NCI-H774 (cell line): ENCODE measurements at regions not wholly inside any gene's neighbourhood (a gene's known extent, or its start where the extent isn't known, plus 50 kb on each side); places are given as distances from the start of the nearest gene placed in this dataset.

Experiments used
- DNase-seq: peaks from one replicate; lab custom pipeline; 2025; lab: John Stamatoyannopoulos, UW

DNA sequence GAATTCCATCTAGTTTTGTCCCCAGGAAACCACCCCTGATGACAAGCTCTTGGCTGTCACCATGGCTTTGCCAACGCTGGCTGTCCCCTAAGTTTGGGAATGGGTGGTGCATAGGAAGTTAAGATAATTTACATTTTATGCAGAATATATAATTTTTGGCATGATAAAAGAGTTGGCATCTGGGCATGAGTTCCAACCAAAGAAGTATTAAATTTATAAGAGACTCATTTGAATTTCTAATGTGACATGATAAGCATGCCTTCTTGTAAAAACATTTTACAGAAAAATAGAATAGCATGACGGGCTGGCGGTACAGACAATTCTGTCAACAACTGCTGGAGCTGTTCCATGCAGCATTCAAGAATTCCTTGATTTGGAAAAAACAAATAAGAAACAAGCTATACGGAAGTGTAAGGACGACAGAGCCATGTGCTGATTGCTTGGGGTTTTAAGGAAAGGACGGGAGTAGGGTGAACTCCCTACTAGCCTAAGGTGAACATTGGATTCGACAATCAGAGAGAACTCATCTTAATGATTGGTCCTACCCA lies 106.8 kb upstream of the C1orf21 start:
- no peak for DNase-seq

DNA sequence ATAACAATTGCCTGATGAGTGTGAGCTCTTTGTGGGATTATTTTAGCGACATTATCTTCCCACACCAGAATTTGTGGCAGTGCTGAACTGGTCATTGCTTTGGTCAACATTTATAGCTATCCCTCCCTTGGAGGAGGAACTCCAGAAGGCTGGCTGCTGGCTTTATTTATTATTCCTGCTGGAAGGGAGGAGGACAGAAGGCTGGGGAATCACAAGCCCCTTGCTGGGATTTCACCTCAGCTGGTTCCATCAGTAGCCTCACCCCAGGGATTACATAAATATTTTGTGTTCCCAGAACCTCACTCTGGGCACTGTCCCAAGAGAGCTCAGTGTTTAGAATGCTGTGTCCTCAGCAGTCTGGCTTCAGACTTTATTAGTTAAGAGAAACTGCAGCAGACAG lies 102.8 kb upstream of the C1orf21 start:
- DNase-seq: no peak

- DNase-seq: no peak
Measured at GRCh38 chr1:184284900-184285299, 101.9 kb upstream of the C1orf21 start.

- DNase-seq: no peak
Measured at GRCh38 chr1:184285401-184286087, 101.3 kb upstream of the C1orf21 start.

GRCh38 chr1:184287001-184287400 lies 99.8 kb upstream of the C1orf21 start:
- DNase-seq: no peak

GRCh38 chr1:184289825-184290550 lies 96.8 kb upstream of the C1orf21 start:
- no peak for DNase-seq

DNA sequence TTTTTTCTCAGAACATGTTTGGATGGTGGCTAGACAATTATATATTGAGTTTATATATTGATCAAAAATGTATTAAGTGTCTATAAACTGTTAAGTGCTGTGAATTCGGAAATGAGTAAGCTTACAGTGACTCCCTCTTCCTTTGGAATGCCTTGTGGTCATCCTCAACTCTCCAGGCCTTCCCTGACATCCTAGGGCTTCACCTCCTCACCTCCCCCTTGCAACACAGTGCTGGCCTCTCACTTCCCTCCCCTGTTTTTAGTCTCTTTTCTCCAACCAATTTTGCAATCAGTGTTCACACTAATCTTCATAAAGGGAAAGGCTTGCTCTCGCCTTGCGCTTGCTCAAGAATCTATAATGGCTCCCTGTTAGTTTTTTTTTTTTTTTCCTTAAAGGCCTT lies 95.1 kb upstream of the C1orf21 start:
- no peak for DNase-seq

GRCh38 chr1:184292101-184292500 lies 94.7 kb upstream of the C1orf21 start:
- no peak for DNase-seq

- DNase-seq: no peak
Measured at GRCh38 chr1:184294101-184294500, 92.7 kb upstream of the C1orf21 start.

DNA sequence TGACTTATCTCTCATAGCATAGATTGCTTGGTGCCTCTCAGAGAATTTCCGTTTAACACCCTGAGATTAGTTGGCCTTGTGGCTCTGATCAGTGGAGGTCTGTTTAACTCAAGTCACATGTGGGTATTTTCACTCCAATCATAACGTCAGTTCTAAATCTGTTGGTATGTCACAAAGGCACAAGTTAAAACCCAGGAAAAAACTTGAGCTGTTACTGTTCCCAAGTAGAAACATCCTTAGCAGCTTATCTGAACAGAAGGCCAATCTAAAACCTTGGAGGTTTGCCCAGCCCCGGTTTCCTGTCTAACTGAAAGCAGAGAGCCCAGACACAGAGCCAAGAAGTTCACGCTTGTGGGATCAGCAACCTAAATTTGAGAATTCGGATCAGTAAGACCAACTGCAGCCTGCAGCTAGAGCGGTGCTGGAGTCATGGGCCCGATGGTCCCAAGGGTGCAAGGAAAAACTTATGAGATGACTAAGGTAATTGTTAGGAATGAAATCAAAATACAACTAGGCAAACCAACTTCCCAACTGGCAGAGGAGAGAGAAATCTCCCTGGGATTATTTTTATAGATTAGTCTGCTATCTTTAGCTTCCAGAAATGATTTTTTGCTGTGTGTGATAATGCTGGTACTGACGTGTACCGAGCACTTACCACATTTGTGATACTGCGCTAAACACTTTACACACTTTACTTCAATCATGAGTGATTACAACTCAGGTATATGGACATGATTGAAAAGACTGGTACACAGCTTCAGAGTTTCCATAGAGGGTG lies 90.2 kb upstream of the C1orf21 start:
- no peak for DNase-seq

DNA sequence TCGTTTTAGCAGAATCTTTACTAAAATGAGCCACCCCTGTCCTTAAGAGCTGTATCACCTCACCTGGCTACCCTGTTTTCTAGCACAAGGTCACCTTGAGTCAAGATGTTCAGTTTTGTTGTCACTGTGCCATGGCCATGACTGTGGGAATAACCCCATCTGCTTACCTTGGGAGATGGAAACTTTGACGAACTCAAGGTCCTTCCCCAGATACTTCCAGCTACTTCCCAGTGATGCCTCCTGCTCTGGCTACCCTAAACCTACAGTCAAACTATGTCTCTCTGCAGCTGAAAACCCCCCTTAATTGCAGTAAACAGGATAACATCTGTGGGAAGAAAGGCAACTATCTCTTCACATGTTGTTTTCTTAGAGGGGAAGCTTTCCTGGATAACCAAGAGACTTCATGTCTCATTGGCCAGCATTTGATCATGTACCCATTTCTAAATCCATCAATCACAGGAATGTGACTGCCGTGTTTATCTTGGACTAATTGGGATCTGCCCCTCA lies 89.5 kb upstream of the C1orf21 start:
- DNase-seq: no peak

DNA sequence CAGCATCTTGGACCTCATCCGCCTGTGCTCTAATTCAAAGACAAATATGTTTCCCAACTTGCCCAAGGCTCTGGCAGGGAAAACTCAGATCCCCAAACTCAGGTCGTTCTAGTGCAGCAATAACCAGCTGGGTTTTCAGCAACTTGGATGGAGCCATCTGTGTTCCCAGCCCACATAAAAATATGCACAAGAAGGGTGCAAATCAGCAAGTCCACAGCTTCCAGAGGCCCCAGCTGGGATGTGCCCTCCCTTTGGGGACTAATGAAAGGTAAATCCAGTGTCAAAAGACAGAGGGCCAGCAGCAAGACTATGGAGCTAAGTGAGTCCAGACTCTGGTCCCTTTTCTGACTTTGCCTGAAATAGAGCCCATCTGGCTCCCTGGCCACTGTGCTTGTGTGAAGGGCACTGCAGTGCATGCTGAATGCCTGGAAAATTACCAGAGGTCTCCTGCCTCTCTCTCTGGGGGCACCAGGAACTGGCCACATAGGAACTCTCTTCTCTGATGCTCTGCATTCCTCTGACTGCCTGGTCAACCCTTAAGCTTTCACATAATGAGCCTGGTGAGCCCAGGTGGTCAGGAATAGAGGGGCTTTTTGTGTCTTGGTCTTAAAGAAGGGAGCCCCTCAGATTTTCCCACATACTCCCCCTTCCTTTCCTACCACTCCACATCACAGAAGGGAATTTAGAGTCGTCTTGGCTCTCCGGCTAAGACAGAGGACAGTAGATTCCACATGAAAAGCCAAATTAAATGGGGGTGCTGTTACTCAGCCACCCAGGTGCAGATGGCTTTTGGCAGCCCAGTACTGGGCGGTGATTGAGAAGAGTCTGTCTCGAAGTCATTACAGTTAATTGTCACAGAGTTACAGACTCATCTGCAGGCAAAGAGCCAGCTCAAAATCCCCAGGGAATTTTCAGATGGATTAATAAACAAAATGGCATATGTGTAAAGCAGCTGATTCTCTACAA lies 88.1 kb upstream of the C1orf21 start:
- DNase-seq: no peak

DNA sequence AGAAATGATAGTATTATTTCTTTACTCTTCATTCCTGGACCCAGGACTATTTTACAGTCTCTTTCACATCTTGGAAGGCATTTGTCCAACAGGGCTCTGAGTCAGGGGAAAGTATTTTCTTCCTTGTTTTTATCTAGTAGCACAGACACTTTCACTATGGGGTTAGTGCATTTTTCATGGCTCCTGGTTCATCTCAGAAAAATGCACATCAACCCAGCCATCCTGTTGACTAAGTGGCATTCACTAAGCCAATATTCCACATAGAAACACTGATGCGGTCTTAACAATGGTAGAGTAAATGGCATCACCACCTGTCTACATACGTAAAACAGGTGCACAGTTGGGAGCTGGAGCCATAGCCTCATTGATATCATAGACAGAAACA lies 87.4 kb upstream of the C1orf21 start:
- peak; percentile 14 for DNase-seq

DNA sequence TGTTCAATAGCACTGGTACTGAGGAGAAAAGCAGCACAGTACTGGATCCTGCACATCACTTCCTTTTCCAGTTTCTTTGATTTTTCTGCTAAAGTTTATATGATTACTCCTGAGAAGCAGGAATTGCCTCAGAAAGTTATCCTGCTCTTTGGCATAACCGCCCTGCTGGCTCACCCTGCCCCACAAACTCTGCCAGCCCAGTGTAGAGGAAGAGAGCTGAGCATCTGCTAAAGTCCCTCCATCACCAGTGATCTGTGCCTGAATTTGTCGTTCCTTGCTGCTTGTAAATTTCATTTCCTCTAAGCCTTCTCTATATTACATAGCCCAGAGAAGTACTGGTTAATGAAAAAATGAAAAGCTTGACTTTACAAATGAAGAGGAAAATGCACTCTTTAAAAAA lies 87.0 kb upstream of the C1orf21 start:
- DNase-seq: no peak

DNA sequence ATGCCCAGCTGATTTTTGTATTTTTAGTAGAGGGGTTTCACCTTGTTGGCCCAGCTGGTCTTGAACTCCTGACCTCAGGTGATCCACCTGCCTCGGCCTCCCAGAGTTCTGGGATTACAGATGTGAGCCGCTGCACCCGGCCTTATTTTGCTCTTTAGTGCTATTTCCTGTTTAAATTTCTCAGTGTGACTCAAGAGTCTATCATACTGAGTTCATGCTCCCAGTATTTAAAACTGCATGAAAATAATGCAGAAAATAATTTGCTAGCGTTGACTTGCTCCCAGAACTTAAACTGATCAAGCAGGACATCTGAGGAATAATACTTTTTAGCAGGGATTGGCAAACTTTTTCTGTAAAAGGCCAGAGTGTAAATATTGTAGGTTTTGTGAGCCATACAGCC lies 86.4 kb upstream of the C1orf21 start:
- no peak for DNase-seq

DNA sequence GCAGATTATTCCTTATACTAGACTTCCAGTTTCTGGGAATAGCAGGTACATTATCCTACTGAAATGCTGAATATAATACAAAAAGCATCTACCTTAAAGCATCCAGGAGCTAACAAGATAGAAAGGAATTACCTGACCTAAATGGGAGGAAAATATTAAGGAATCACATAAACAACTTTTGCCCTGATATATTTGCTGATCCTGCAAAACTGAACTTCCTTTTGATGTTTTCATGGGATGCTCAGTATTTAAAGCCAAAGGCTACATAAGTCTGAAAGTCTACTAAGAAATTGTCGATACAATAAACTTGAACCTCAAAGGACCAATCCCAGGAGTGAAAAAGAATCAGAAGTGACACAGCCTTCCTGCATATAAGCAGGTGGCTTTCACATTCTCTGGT lies 85.6 kb upstream of the C1orf21 start:
- DNase-seq: no peak

DNA sequence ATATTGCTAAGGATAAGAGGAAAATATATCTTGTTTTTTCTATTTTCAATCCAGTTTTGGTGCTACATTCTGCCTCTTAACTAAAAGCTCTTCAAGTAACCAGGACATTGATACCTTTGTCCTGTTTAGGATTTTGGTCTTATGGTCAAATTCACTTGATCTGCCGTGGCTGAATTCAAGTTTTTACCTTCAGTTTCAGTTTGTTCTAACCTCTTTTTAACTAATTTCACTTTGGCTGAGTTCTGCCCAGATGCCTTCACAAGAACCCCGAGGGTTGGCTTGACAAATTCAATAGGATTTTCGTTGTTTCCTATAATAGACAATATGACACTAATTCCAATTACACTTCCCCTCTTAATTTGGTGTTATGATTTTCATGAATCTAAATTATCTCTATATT lies 84.5 kb upstream of the C1orf21 start:
- no peak for DNase-seq

DNA sequence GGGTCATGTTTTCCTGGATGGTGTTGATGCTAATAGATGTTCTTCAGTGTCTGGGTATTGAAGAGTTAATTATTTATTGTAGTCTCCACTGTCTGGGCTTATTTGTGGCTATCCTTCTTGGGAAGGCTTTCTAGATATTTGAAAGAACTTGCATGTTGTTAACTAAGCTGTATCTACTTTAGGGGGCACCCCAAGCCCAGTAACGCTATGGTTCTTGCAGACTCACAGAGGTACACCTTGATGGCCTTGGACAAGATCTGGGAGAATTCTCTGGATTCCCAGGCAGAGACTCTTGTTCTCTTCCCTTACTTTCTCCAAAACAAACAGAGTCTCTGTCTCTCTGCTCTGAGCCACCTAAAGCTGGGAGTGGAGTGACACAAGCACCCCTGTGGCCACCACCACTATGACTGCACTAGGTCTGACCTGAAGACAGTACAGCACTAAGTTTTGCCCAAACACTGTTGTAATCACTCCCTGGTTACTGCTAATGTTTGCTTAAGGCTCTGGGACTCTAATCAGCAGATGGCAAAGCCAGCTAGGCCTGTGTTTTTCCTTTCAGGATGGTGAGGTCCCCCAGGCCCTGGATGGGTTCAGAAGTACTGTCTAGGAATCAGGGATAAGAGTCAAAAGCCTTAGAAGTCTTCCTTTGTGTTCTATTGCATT lies 76.5 kb upstream of the C1orf21 start:
- no peak for DNase-seq

- DNase-seq: no peak
Measured at GRCh38 chr1:184311580-184311979, 75.2 kb upstream of the C1orf21 start.

- no peak for DNase-seq
Measured at GRCh38 chr1:184315254-184315653, 71.6 kb upstream of the C1orf21 start.

GRCh38 chr1:184319879-184320278 lies 67.0 kb upstream of the C1orf21 start:
- no peak for DNase-seq
